ENCODE measurements at regions not wholly inside any gene's neighbourhood (a gene's known extent, or its start where the extent isn't known, plus 50 kb on each side); places are given as distances from the start of the nearest gene placed in this dataset.

DNA sequence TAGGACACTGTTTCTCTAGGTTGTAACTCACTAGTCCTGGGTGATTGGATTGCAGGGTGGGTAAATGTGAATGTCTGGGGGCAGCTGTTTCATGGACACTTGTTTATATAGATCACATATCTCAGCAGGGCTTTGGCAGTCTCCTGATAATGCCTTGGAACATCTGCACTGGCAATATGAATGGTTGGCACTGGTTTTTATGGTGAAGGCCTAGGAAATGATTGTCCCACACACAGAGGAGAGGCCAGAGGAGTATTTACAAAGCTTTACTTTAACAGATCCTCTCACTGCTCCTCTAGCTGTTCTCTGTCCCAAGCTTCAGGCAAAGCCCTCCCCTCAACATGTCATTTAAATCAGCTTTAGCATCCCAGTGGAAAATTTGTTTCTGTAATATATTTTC is 171.3 kb upstream of the STEAP4 start:
- Histone ChIP-seq H3K27me3 (ENCODE audit: control insufficient read depth in 1 of 2, insufficient read depth in 1 of 2, low read length in 2 of 2) (no peaks in the 10 kb centered on the region), H3K4me1 (ENCODE audit: control insufficient read depth, insufficient read depth, low read depth, low read length) (no peaks in the 10 kb centered on the region), H3K27ac (ENCODE audit: low read length, poor library complexity, severe bottlenecking) (no peak overlapping the region), H4K8ac (ENCODE audit: low read length) (no peak overlapping the region), H3K9ac (ENCODE audit: low read length) (no peak overlapping the region), H4K91ac (ENCODE audit: low read length) (no peak overlapping the region), H3K18ac (ENCODE audit: low read depth in 1 of 2, low read length in 2 of 2) (no peak overlapping the region), H3K79me1 (replicated peaks; ENCODE audit: low read length, poor library complexity, severe bottlenecking) (no peaks in the 10 kb centered on the region), H2AFZ (ENCODE audit: low read depth, low read length) (no peak overlapping the region), H3K9me3 (ENCODE audit: control insufficient read depth, low read length) (no peaks in the 10 kb centered on the region), H3K4me2 (ENCODE audit: low read length, poor library complexity, severe bottlenecking) (no peak overlapping the region), H2AK5ac (ENCODE audit: low read length, severe bottlenecking) (no peak overlapping the region), H3K23ac (ENCODE audit: low read length in 2 of 2) (no peak overlapping the region), H3K4me3 (ENCODE audit: insufficient read depth in 1 of 2, low read depth in 1 of 2, low read length in 2 of 2) (no peak overlapping the region), H2BK120ac (ENCODE audit: low read depth, low read length) (no peak overlapping the region), H3K14ac (ENCODE audit: low read length in 2 of 2) (no peak overlapping the region), H3K4ac (ENCODE audit: low read depth in 1 of 2, low read length in 2 of 2) (no peak overlapping the region), H2BK5ac (ENCODE audit: low read depth, low read length, poor library complexity, severe bottlenecking) (no peak overlapping the region), H2BK15ac (ENCODE audit: low read depth, poor library complexity, severe bottlenecking) (no peak overlapping the region), H2BK12ac (ENCODE audit: low read length in 2 of 2) (no peak overlapping the region), H3K36me3 (ENCODE audit: control insufficient read depth in 1 of 2, insufficient read depth in 2 of 2, low read depth in 1 of 2, low read length in 2 of 2) (no peaks in the 10 kb centered on the region)
- DNase-seq, result no peak

DNA sequence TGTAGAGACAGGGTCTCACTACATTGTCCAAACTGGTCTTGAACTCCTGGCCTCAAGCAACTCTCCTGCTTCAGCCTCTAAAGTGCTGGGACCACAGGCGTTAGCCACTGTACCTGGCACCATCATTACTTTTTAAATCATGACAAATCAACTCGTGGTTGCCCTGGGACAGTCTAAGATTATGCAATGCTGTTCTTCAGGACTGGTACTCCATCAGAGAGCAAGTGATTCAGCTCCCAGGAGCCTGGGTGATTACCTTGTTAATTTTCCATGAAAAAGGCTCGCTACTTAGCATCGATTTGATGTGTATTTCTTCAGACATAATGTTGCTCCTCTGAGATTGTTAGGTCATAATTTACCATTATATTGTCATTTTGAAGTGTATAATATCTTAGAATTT is 158.9 kb upstream of the STEAP4 start:
- no peak overlapping the region for H2AFZ ChIP-seq (ENCODE audit: low read depth, low read length)
- no peak overlapping the region for H3K4ac ChIP-seq (ENCODE audit: low read depth in 1 of 2, low read length in 2 of 2)
- H3K27me3 ChIP-seq (ENCODE audit: control insufficient read depth in 1 of 2, insufficient read depth in 1 of 2, low read length in 2 of 2), result no peaks in the 10 kb centered on the region
- no peak overlapping the region for H4K91ac ChIP-seq (ENCODE audit: low read length)
- H3K14ac ChIP-seq (ENCODE audit: low read length in 2 of 2), result no peak overlapping the region
- no peak overlapping the region for H2BK120ac ChIP-seq (ENCODE audit: low read depth, low read length)
- H2BK15ac ChIP-seq (ENCODE audit: low read depth, poor library complexity, severe bottlenecking), result no peak overlapping the region
- H3K36me3 ChIP-seq (ENCODE audit: control insufficient read depth in 1 of 2, insufficient read depth in 2 of 2, low read depth in 1 of 2, low read length in 2 of 2), result no peaks in the 10 kb centered on the region
- H3K79me1 ChIP-seq (replicated peaks; ENCODE audit: low read length, poor library complexity, severe bottlenecking), result no peaks in the 10 kb centered on the region
- no peak overlapping the region for H2BK12ac ChIP-seq (ENCODE audit: low read length in 2 of 2)
- H3K4me3 ChIP-seq (ENCODE audit: insufficient read depth in 1 of 2, low read depth in 1 of 2, low read length in 2 of 2), result no peak overlapping the region
- H3K23ac ChIP-seq (ENCODE audit: low read length in 2 of 2), result no peak overlapping the region
- H3K9ac ChIP-seq (ENCODE audit: low read length), result no peak overlapping the region
- no peak overlapping the region for H3K18ac ChIP-seq (ENCODE audit: low read depth in 1 of 2, low read length in 2 of 2)
- no peak for DNase-seq
- H2AK5ac ChIP-seq (ENCODE audit: low read length, severe bottlenecking), result no peak overlapping the region
- no peak overlapping the region for H2BK5ac ChIP-seq (ENCODE audit: low read depth, low read length, poor library complexity, severe bottlenecking)
- no peak overlapping the region for H4K8ac ChIP-seq (ENCODE audit: low read length)
- H3K27ac ChIP-seq (ENCODE audit: low read length, poor library complexity, severe bottlenecking), result no peak overlapping the region
- no peak overlapping the region for H3K4me2 ChIP-seq (ENCODE audit: low read length, poor library complexity, severe bottlenecking)
- H3K9me3 ChIP-seq (ENCODE audit: control insufficient read depth, low read length), result no peaks in the 10 kb centered on the region
- WGBS, result 43% methylated on average over 2 of the region's 4 CpGs
- no peaks in the 10 kb centered on the region for H3K4me1 ChIP-seq (ENCODE audit: control insufficient read depth, insufficient read depth, low read depth, low read length)

- Histone ChIP-seq H2BK15ac (ENCODE audit: low read depth, poor library complexity, severe bottlenecking) (no peak overlapping the region), H3K18ac (ENCODE audit: low read depth in 1 of 2, low read length in 2 of 2) (no peak overlapping the region)
Measured at GRCh38 chr7:88462799-88463198, 156.1 kb upstream of the STEAP4 start.

DNA sequence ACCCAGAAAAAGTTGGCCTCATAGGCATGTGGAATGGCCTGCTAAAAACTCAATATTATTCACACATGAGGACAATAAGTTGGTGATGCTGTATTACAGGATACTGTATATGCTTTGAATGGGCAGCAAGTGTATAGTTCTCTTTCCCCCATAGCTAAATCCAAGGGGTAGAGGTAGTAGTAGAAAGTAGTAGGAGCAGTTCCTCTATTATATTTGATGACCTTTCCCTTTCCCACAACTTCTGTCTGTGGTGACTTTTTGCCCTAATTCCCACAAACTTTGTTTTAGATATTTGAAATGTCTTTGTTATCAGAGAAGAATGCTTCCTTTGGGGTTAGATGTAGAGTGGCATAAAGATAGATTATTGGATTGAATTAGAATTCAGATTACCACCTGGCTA is 154.0 kb upstream of the STEAP4 start:
- no peak overlapping the region for H2BK120ac ChIP-seq (ENCODE audit: low read depth, low read length)
- no peak overlapping the region for H2BK5ac ChIP-seq (ENCODE audit: low read depth, low read length, poor library complexity, severe bottlenecking)
- H3K14ac ChIP-seq (ENCODE audit: low read length in 2 of 2), result no peak overlapping the region
- H4K8ac ChIP-seq (ENCODE audit: low read length), result no peak overlapping the region
- H2BK12ac ChIP-seq (ENCODE audit: low read length in 2 of 2), result no peak overlapping the region
- H4K91ac ChIP-seq (ENCODE audit: low read length), result no peak overlapping the region
- no peak overlapping the region for H3K18ac ChIP-seq (ENCODE audit: low read depth in 1 of 2, low read length in 2 of 2)
- no peak overlapping the region for H2AK5ac ChIP-seq (ENCODE audit: low read length, severe bottlenecking)
- H3K27me3 ChIP-seq (ENCODE audit: control insufficient read depth in 1 of 2, insufficient read depth in 1 of 2, low read length in 2 of 2), result no peaks in the 10 kb centered on the region
- no peak for DNase-seq
- H3K4me1 ChIP-seq (ENCODE audit: control insufficient read depth, insufficient read depth, low read depth, low read length), result no peaks in the 10 kb centered on the region
- no peak overlapping the region for H3K4me2 ChIP-seq (ENCODE audit: low read length, poor library complexity, severe bottlenecking)
- no peaks in the 10 kb centered on the region for H3K36me3 ChIP-seq (ENCODE audit: control insufficient read depth in 1 of 2, insufficient read depth in 2 of 2, low read depth in 1 of 2, low read length in 2 of 2)
- H3K4me3 ChIP-seq (ENCODE audit: insufficient read depth in 1 of 2, low read depth in 1 of 2, low read length in 2 of 2), result no peak overlapping the region
- H3K27ac ChIP-seq (ENCODE audit: low read length, poor library complexity, severe bottlenecking), result no peak overlapping the region
- H3K23ac ChIP-seq (ENCODE audit: low read length in 2 of 2), result no peak overlapping the region
- no peak overlapping the region for H2AFZ ChIP-seq (ENCODE audit: low read depth, low read length)
- no peak overlapping the region for H3K4ac ChIP-seq (ENCODE audit: low read depth in 1 of 2, low read length in 2 of 2)
- H2BK15ac ChIP-seq (ENCODE audit: low read depth, poor library complexity, severe bottlenecking), result no peak overlapping the region
- no peak overlapping the region for H3K9ac ChIP-seq (ENCODE audit: low read length)
- H3K79me1 ChIP-seq (replicated peaks; ENCODE audit: low read length, poor library complexity, severe bottlenecking), result no peaks in the 10 kb centered on the region
- no peaks in the 10 kb centered on the region for H3K9me3 ChIP-seq (ENCODE audit: control insufficient read depth, low read length)

More at GRCh38 chr7:88462799-88463198, 156.1 kb upstream of the STEAP4 start:
- Histone ChIP-seq H2BK5ac (ENCODE audit: low read depth, low read length, poor library complexity, severe bottlenecking) (no peak overlapping the region), H3K27ac (ENCODE audit: low read length, poor library complexity, severe bottlenecking) (no peak overlapping the region), H3K4me2 (ENCODE audit: low read length, poor library complexity, severe bottlenecking) (no peak overlapping the region), H2BK120ac (ENCODE audit: low read depth, low read length) (no peak overlapping the region), H3K79me1 (replicated peaks; ENCODE audit: low read length, poor library complexity, severe bottlenecking) (no peaks in the 10 kb centered on the region), H2BK12ac (ENCODE audit: low read length in 2 of 2) (no peak overlapping the region), H3K9ac (ENCODE audit: low read length) (no peak overlapping the region), H2AFZ (ENCODE audit: low read depth, low read length) (no peak overlapping the region), H3K36me3 (ENCODE audit: control insufficient read depth in 1 of 2, insufficient read depth in 2 of 2, low read depth in 1 of 2, low read length in 2 of 2) (no peaks in the 10 kb centered on the region), H3K9me3 (ENCODE audit: control insufficient read depth, low read length) (no peaks in the 10 kb centered on the region), H3K27me3 (ENCODE audit: control insufficient read depth in 1 of 2, insufficient read depth in 1 of 2, low read length in 2 of 2) (no peaks in the 10 kb centered on the region), H4K91ac (ENCODE audit: low read length) (no peak overlapping the region), H2AK5ac (ENCODE audit: low read length, severe bottlenecking) (no peak overlapping the region), H3K4me1 (ENCODE audit: control insufficient read depth, insufficient read depth, low read depth, low read length) (no peaks in the 10 kb centered on the region), H3K23ac (ENCODE audit: low read length in 2 of 2) (no peak overlapping the region), H3K4me3 (ENCODE audit: insufficient read depth in 1 of 2, low read depth in 1 of 2, low read length in 2 of 2) (no peak overlapping the region), H3K14ac (ENCODE audit: low read length in 2 of 2) (no peak overlapping the region), H4K8ac (ENCODE audit: low read length) (no peak overlapping the region), H3K4ac (ENCODE audit: low read depth in 1 of 2, low read length in 2 of 2) (no peak overlapping the region)
- no peak for DNase-seq

Data from mesenchymal stem cell (in vitro differentiated cells and primary cell).